WI38 (cell line): ENCODE measurements at regions not wholly inside any gene's neighbourhood (a gene's known extent, or its start where the extent isn't known, plus 50 kb on each side); places are given as distances from the start of the nearest gene placed in this dataset.

Source experiments
- H3K4me3 ChIP-seq: 2 replicates; pipeline ENCODE4 v1.5.1; 2011; ENCODE audit warnings: low read depth, mild to moderate bottlenecking, control low read depth, low read length
- TF ChIP-seq, protein P1 (sequence below): IDR thresholded peaks from 2 replicates; pipeline ENCODE4 v1.5.1; 2012; ENCODE audit warnings: low read depth, mild to moderate bottlenecking, control low read depth, low read length

DNA sequence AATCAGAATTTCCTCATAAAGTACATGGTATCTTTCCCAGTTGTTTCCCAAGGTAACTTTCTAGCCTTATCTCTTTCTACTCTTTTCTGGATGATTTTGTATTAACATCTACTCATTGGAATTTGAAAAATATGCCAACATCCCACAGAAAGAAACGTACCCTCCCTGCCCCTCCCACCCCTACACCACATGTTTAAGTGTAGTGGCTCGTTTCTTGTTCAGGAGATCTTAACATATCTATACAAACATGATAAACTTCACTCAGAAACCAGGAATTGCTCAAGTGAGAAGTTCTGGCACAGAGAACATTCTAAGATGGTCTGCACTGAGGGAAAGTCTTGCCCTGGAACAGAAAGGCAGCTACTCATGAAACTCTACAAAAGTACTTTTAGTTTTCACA is 404.7 kb downstream of the SOX2 start:
- H3K4me3 ChIP-seq, result no peak overlapping the region
- TF ChIP-seq, protein P1, sequence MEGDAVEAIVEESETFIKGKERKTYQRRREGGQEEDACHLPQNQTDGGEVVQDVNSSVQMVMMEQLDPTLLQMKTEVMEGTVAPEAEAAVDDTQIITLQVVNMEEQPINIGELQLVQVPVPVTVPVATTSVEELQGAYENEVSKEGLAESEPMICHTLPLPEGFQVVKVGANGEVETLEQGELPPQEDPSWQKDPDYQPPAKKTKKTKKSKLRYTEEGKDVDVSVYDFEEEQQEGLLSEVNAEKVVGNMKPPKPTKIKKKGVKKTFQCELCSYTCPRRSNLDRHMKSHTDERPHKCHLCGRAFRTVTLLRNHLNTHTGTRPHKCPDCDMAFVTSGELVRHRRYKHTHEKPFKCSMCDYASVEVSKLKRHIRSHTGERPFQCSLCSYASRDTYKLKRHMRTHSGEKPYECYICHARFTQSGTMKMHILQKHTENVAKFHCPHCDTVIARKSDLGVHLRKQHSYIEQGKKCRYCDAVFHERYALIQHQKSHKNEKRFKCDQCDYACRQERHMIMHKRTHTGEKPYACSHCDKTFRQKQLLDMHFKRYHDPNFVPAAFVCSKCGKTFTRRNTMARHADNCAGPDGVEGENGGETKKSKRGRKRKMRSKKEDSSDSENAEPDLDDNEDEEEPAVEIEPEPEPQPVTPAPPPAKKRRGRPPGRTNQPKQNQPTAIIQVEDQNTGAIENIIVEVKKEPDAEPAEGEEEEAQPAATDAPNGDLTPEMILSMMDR, result no peak

DNA sequence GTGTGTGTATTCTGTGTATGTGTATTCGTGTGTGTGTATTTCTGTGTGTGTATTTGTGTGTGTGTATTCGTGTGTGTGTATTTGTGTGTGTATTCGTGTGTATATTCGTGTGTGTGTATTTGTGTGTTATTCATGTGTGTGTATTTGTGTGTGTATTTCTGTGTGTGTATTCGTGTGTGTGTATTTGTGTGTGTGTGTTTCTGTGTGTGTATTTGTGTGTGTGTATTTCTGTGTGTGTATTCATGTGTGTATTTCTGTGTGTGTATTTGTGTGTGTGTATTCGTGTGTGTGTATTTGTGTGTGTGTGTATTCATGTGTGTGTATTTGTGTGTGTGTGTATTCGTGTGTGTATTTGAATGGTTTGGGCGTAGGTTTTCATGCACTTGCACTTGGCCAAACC is 405.4 kb downstream of the SOX2 start:
- no peak overlapping the region for H3K4me3 ChIP-seq
- TF ChIP-seq, protein P1, result no peak

DNA sequence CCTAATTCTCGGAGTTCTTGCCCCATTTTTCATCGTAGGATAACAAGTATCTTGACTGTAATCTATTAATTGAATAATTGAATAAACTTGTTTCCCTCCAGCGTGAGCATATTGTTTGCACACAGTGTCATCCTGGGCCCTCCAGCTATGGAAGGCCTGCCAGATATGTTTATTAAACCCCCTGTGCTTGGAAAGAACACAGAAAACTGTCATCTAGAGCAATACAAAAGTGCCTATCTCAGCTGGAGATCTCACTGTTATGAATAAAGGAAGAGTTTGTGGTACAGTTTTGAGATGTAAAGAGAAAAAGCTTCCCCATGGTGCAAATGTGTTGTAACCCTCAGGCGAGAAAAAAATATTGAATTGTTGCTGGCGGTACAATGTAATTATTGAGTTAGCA is 405.9 kb downstream of the SOX2 start:
- H3K4me3 ChIP-seq, result no peak overlapping the region
- TF ChIP-seq, protein P1, result no peak

DNA sequence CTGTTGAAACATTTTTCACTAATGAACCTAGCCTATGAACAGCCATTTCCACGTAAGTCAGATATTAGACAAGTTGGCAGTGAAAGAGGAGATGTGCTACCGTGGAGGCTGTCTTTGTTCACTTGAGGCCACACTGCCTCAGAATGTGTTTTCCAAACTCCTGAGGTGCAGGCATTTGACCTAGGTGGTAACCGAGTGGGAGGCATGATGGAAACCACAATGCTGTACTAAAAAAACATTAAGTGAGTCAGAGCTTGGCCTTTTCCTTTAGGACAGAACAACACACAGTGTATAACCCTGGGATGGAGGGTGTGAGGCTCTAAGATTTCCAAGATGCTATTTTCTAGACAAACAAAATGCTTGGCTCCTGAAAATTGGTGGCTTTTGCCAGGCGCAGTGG is 406.3 kb downstream of the SOX2 start:
- H3K4me3 ChIP-seq, result no peak overlapping the region
- TF ChIP-seq, protein P1, result no peak

DNA sequence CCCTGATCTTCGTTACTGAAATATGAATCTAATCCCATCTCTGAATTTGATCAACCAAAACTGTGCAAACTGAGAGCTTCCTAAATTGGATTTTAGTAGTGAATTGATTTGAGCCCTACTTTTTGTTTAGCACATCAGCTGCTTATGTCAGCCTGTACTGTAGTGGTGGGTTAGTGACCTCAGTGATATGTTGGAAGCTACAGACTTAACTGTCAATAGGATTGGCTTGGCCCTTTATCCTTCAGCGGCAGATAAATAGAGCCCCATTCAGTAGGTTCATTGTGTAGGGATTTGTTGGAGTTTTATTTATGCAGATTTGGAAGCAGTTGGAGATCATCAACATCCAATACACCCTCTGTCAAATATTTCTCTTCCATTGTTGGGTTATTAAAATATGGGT is 409.7 kb downstream of the SOX2 start:
- H3K4me3 ChIP-seq, result no peak overlapping the region
- TF ChIP-seq, protein P1, result no peak

DNA sequence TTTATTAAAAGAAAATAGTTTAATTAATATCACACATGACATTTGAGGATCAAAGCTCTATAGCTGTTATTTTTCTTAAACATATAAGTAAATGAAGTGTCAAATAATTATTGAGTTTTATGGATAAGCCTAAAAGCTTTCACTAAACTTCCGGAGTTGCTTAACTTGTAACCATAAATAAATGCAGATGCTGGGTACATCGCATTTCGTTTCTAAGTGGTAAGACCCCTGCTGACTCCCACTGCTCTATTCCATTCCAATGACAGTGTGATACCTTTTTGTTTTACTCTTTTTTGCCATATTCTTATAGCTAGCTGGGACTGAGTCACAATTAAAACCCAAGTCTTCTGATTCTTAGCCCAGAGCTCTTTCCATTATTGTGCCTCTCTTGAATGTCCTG is 411.1 kb downstream of the SOX2 start:
- no peak overlapping the region for H3K4me3 ChIP-seq
- TF ChIP-seq, protein P1, result no peak

DNA sequence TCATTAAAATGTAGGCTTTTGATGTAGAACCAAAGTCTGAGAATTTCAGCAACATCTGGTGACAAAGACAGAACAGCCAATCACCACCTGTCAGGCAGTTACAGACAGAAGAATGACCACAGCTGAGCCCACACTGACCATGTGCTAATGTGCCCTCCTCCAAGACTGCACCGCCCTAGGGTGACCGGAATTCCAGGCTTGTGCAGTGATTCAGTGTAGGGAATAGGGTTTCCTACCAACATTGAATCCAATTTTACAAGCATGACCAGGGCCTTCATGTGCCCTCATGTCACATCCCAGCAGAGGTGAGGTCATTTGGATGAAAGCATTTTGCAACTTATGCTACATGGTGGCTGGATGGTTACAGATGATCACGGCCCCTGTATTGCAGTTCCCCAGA is 412.5 kb downstream of the SOX2 start:
- H3K4me3 ChIP-seq, result no peak overlapping the region
- TF ChIP-seq, protein P1, result no peak
